Prostate gland (tissue), 2 donors: ENCODE measurements at regions not wholly inside any gene's neighbourhood (a gene's known extent, or its start where the extent isn't known, plus 50 kb on each side); places are given as distances from the start of the nearest gene placed in this dataset.

Experiments used
- DNase-seq: peaks from one replicate; pipeline ENCODE4 v3.0.0-alpha.2; 2019; ENCODE audit warnings: low spot score
- H3K27ac ChIP-seq, 2 donors: fragments of 200-600 bp; sonication (generic); 2 replicates each; pipeline ENCODE4 v1.5.1; 2017 to 2019
- H3K27me3 ChIP-seq: fragments of 200-600 bp; sonication (generic); replicated peaks from 2 replicates; pipeline ENCODE4 v1.5.1; 2019; ENCODE audit not compliant: insufficient read depth
- H3K36me3 ChIP-seq, 2 donors: fragments of 200-600 bp; sonication (generic); 1 replicate in 1 of 2; 2 replicates in 1 of 2; pipeline versions ENCODE4 v1.5.1 to v1.8.1; 2017 to 2019
- H3K4me1 ChIP-seq: fragments of 200-600 bp; sonication (generic); replicated peaks from 2 replicates; pipeline ENCODE4 v1.5.1; 2019
- H3K4me3 ChIP-seq, 2 donors: fragments of 200-600 bp; sonication (generic); 2 replicates each; pipeline ENCODE4 v1.5.1; 2017 to 2019
- H3K9me3 ChIP-seq: fragments of 200-600 bp; sonication (generic); 2 replicates; pipeline ENCODE4 v1.5.1; 2017
- CTCF ChIP-seq, 4 experiments: fragments of 200-600 bp in 2 of 4; fragments of 450-650 bp in 2 of 4; sonication (generic) in 2 of 4; IDR thresholded peaks; 1 replicate in 3 of 4; 2 replicates in 1 of 4; pipeline ENCODE4 v1.5.1; 2016 to 2019; ENCODE audit warnings: antibody characterized with exemption in 4 of 4, mild to moderate bottlenecking in 2 of 4, moderate library complexity in 2 of 4
- POLR2A ChIP-seq: fragments of 450-650 bp; IDR thresholded peaks from one replicate; pipeline ENCODE4 v1.6.1; 2016; ENCODE audit warnings: antibody characterized with exemption, mild to moderate bottlenecking
- POLR2AphosphoS5 ChIP-seq: sonication (generic); formaldehyde crosslinking; IDR thresholded peaks from one replicate; pipeline ENCODE4 v1.6.1; 2017; ENCODE audit warnings: antibody characterized with exemption
- WGBS: methylation state at CpG from one replicate; pipeline ENCODE4 v1.1.5; 2018; 5-methylcytosine and 5-hydroxymethylcytosine counted together
- intact Hi-C: fragments of 100-400 bp; cut with DNase I; formaldehyde crosslinking; loops from one replicate; pipeline ENCODE4 v1.14.2; 2022

- no peak for TF ChIP-seq POLR2AphosphoS5
- TF ChIP-seq CTCF (IDR thresholded peaks at IDR 0.05) = no peak
- TF ChIP-seq POLR2A = no peak
- no peak overlapping the region for H3K27ac ChIP-seq
- DNase-seq = no peak
- intact Hi-C loops = no loop called here
- no peaks in the 10 kb centered on the region for H3K9me3 ChIP-seq
- H3K27me3 ChIP-seq = no peaks in the 10 kb centered on the region
- H3K4me1 ChIP-seq = no peaks in the 10 kb centered on the region
- no peak overlapping the region for H3K4me3 ChIP-seq
- no peaks in the 10 kb centered on the region for H3K36me3 ChIP-seq
- 92% methylated on average over 2 of the region's 2 CpGs for WGBS
These were observed 288.6 kb upstream of the SEMA3D start for GRCh38 chr7:85475476-85475875.

DNA sequence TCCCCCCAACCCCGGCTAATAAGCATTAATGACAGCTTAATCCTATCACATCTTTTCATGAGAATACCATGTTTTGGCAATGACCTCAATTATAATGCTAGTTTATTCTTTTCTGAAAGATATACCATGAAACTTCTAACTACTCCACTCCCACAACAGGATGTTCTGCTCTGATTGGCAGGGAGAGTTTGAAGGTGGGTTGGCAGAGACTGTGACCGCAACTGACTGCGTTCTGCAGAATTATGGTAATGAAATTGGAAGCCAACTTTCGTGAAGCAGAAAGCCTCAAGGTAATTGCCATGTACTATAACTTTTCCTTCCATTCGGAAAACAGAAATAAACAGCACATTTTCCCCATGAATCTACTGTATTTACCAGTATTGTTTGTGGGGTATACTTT, 288.2 kb upstream of the SEMA3D start:
- no peak for DNase-seq
- 83% methylated on average over 5 of the region's 5 CpGs for WGBS
- H3K4me1 ChIP-seq = no peaks in the 10 kb centered on the region
- intact Hi-C loops = no loop called here
- no peaks in the 10 kb centered on the region for H3K9me3 ChIP-seq
- H3K4me3 ChIP-seq = no peak overlapping the region
- H3K36me3 ChIP-seq = no peaks in the 10 kb centered on the region
- no peaks in the 10 kb centered on the region for H3K27me3 ChIP-seq
- no peak overlapping the region for H3K27ac ChIP-seq
- TF ChIP-seq POLR2A (no peak), POLR2AphosphoS5 (no peak), CTCF (IDR thresholded peaks at IDR 0.05) (no peak)

- intact Hi-C loops = no loop called here
- DNase-seq = no peak
- TF ChIP-seq CTCF (IDR thresholded peaks at IDR 0.05) = no peak
- TF ChIP-seq POLR2A = no peak
- no peak for TF ChIP-seq POLR2AphosphoS5
- H3K9me3 ChIP-seq = no peaks in the 10 kb centered on the region
- no peak overlapping the region for H3K4me3 ChIP-seq
- H3K27ac ChIP-seq = no peak overlapping the region
- no peaks in the 10 kb centered on the region for H3K36me3 ChIP-seq
- WGBS = 70% methylated on average over 2 of the region's 2 CpGs
- no peaks in the 10 kb centered on the region for H3K4me1 ChIP-seq
- H3K27me3 ChIP-seq = no peaks in the 10 kb centered on the region
These were observed 287.4 kb upstream of the SEMA3D start for GRCh38 chr7:85474234-85474633.

DNA sequence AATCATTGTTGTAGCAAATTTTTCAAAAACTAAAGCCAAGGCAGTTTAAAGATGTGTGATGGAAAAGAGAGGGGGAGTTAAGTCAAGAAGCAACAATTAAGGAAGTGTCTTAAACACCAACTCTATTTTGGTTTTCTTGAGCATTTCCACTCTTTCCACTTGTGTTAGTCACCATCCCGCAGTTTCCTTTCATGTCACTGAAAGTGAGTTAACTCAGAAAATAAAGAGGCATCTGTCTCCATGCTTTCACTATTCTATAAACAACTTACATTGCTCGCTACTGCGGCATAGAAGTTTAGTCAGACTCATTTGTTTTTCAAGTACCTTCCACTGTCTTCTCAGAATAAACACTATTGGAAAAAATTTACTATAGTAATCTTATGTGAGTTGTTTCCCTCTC, 284.9 kb upstream of the SEMA3D start:
- no peaks in the 10 kb centered on the region for H3K4me1 ChIP-seq
- no peaks in the 10 kb centered on the region for H3K36me3 ChIP-seq
- H3K9me3 ChIP-seq = no peaks in the 10 kb centered on the region
- no peak overlapping the region for H3K27ac ChIP-seq
- TF ChIP-seq CTCF (IDR thresholded peaks at IDR 0.05) = no peak
- TF ChIP-seq POLR2AphosphoS5 = no peak
- TF ChIP-seq POLR2A = no peak
- H3K4me3 ChIP-seq = no peak overlapping the region
- no peak for DNase-seq
- no peaks in the 10 kb centered on the region for H3K27me3 ChIP-seq
- intact Hi-C loops = no loop called here
- WGBS = 55% methylated on average over 3 of the region's 3 CpGs

GRCh38 chr7:85471307-85471706, 284.5 kb upstream of the SEMA3D start:
- Histone ChIP-seq H3K36me3 (no peaks in the 10 kb centered on the region), H3K4me3 (no peak overlapping the region), H3K4me1 (no peaks in the 10 kb centered on the region), H3K9me3 (no peaks in the 10 kb centered on the region), H3K27ac (no peak overlapping the region), H3K27me3 (no peaks in the 10 kb centered on the region)
- intact Hi-C loops = no loop called here
- no peak for DNase-seq
- no peak for TF ChIP-seq POLR2AphosphoS5
- TF ChIP-seq CTCF (IDR thresholded peaks at IDR 0.05) = no peak
- no peak for TF ChIP-seq POLR2A
